Tongue (tissue), 1 donor: ENCODE measurements at regions not wholly inside any gene's neighbourhood (a gene's known extent, or its start where the extent isn't known, plus 50 kb on each side); places are given as distances from the start of the nearest gene placed in this dataset.
A peak's percentile ranks its signal among the peaks of the same experiment; 100 is the strongest.
"Not testable (repeated sequence)": the region's sequence is repeated elsewhere in the genome, so short reads cannot be mapped to it uniquely, and the experiment has no call there.

Experiments
- DNase-seq: peaks from one replicate; pipeline ENCODE4 v3.0.0-alpha.2; 2015

- no peak for DNase-seq
Measured at GRCh38 chr12:42916143-42916542, 326.6 kb upstream of the PRICKLE1 start.

DNA sequence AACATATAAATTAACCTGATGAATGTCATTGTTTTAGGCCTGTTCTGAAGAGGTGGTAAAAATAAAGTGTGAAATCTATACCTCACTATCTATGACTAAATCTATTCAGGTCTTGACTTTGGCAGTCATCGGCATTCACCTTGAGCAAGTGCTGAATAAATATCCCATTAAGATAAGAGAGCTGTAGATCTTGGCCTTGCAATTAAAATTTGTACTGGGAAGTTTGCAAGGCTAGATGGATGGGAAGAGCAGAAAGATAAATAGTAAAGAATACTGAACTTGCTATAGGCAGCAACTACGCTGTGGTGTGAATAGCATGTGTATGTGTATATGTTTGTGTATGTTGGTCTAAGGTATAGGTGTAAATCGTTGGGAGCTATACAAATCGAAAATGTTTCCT is 325.9 kb upstream of the PRICKLE1 start:
- no peak for DNase-seq

GRCh38 chr12:42912367-42912766 is 322.8 kb upstream of the PRICKLE1 start:
- DNase-seq = no peak

GRCh38 chr12:42910656-42911055 is 321.1 kb upstream of the PRICKLE1 start:
- no peak for DNase-seq

DNA sequence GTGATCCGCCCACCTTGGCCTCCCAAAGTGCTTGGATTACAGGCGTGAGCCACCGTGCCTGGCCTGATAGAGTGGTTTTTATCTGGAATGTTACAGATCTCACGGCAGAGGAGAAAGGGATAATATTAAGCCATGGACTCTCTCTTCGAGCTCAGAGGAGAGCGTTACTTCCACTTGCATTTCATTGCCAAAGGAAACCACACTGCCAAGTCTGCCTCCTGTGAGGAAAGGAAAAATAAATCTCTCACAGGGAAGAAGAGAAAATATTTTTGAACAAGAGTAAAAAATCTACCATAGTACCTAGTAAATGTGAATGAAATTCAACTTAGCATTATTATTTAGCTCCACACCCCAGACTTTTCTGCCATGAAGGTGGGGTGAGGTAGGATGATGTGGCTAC is 319.2 kb upstream of the PRICKLE1 start:
- DNase-seq = no peak

DNA sequence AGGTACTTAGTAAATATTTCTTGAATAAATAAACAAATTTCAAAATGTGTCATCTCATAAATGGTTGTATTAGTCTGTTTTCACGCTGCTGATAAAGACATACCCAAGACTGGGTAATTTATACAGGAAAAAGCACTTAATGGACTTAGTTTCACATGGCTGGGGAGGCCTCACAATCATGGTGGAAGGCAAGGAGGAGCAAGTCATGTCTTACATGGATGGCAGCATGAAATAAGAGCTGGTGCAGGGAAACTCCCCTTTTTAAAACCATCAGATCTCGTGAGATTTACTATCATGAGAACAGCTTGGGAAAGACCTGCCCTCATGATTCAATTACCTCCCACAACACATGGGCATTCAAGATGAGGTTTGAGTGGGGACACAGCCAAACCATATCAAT is 317.3 kb upstream of the PRICKLE1 start:
- DNase-seq = not testable (repeated sequence)

GRCh38 chr12:42905419-42905705 is 315.8 kb upstream of the PRICKLE1 start:
- no peak for DNase-seq

DNA sequence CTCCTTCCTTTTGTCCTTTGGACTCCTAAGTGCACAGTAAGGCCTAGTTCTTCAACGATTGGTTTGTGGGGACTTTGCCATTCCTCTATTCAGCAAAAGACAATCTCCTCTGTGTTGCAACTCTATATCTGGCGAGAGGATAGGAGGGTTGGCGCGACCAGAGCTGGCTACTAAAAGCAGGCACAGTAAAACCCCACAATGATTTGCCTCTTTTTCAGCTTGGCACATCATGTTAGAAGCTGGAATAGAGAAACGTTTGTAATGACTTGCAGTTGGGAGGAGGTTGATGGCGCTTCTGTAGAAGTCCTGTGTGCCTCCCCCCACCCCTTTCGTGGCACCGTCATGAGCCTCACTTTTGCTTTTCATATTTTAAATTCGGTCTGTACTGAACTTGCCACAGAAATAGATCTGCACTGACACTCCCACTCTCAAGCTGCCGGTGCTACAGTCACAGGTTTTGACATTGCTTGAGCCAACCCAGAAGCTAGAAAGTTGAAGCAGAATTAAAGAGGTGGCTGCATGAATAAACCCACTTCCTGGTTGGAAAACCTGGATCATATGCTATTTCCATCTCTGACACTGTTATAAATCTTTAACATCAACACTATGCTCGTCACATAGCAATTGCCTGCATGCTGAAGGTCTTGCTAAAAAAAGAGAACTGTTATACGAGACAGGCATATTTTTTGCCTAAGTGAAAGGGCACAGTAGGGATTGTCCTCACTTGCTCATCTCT is 315.3 kb upstream of the PRICKLE1 start:
- DNase-seq = peak; percentile 45

- DNase-seq = no peak
Measured at GRCh38 chr12:42903736-42904135, 314.2 kb upstream of the PRICKLE1 start.

DNA sequence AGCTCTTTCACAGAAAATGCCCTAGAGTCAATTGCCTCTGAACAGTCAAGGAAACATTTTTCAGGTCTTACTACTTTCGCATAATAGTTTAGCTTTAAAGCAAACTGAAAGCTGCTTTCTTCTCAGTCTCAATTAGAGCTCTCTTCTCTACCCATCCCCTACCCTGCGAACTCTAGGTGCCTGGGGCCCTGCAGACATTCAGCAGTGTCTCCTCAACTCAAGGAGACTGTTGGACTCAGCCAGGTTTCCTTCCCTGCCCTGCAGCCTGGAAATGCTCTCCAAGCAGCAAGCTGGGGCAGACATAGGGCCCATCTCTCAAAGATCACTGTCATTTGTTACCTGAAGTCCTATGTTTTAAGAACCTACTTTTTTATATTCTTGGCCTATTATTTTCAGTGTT is 312.5 kb upstream of the PRICKLE1 start:
- DNase-seq = no peak

DNA sequence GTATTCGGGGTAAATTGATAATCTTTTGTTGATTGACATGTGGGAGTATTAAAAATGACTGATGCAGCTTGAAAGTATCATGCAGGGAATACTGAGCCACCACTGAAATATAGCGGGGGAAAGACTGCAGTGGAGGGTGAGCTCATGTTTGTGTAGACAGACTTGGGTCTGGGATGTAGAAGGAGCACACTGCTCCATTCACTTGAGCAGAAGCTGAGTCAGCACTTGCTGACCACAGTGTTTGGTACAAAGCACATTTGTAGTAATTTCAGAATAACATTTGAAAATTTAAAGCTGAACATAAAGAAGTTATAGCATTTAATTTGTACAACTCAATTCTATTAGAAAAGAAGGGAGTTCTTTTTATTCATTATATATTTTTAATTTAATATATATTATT is 304.3 kb upstream of the PRICKLE1 start:
- DNase-seq = peak; percentile 7

DNA sequence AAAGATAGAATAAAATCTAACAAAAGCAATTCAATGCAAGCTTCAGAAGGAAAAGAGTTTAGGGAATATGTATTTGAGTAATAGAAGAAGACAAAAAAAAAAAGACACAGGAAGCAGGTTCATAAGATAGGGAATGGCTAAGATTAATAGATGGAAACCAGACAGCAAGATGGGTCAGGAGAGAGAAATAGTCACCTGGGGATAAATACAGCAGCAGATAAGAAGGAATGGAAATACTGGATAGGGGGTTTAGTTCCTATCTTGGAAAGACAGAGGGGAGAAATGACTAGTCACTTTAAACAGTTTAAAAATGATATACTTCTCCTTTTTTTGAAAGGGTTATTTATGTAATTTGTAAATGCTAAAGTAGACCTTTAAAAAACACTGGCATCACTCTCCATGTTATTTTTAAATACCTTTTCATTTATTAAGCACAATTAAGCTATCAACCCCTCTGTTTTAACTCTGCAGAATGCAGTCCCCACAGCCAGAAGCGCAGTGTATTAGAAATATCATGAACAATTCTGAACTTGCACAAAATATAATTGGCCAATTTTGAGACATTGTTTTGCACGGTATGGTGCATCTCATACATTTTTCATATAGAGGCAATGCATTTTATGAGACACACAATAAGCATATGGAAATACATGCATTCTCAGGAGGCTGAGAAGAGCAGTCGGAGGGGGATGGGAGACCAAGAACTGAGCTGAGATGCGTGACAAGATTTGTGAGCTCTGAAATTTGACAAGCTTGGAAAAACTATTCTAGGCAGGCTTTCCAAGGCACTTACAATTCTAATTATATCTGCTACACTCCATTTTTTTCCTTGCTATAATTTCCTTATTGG is 303.4 kb upstream of the PRICKLE1 start:
- DNase-seq = peak; percentile 4

DNA sequence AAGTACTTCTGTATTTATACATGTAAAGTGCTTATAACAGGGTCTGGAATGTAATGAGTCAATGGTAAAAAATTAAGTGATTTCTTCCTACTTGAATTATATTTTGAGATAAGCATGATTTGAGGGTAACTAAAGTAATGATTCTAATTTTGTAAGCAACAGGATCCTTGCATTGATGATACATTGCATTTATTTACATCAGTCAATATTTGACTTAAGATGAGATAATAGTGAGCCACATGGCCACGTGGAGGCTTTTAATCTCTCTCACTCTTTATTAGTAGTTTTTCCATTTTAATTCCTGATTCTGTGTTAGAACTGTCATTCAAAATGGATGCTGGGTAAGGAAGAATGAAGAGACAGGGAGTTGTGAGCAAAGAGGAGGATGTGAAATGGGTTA is 298.1 kb upstream of the PRICKLE1 start:
- no peak for DNase-seq

DNA sequence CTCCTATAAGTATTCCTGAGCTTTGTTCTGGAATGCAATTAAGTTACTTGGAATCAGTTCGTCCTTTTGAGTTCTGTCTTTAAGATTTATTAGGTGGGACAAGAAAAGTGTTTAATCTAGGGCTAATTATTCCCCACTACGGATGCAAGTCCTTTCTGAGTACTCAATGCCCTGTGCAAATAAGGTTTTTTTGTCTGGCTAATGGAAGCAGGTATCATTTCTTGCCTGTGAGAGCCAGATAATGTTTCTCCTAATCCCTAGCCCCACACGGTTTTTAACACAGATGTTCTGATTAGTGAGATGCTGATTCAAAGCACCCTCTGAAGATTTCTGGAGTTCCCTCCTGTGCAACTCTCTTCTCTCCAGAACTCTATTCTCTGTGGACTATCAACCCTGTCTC is 296.6 kb upstream of the PRICKLE1 start:
- DNase-seq = no peak

GRCh38 chr12:42885677-42886076 is 296.1 kb upstream of the PRICKLE1 start:
- no peak for DNase-seq

DNA sequence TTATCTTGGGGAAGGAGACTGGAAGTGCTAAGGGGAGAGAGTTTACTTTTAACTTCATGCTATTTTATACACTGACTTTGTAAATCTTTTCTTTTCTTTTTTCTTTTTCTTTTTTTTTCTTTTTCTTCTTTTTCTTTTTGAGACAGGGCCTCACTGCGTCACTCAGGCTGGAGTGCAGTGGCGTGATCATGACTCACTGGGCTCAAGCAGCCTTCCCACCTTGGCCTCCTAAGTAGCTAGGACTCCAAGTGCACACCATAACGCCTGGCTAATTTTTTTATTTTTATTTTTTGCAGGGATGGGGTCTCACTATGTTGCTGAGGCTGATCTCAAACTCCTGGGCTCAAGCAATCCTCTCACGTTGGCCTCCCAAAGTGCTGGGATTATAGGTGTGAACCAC is 294.6 kb upstream of the PRICKLE1 start:
- DNase-seq = no peak

GRCh38 chr12:42873401-42873800 is 283.9 kb upstream of the PRICKLE1 start:
- no peak for DNase-seq

DNA sequence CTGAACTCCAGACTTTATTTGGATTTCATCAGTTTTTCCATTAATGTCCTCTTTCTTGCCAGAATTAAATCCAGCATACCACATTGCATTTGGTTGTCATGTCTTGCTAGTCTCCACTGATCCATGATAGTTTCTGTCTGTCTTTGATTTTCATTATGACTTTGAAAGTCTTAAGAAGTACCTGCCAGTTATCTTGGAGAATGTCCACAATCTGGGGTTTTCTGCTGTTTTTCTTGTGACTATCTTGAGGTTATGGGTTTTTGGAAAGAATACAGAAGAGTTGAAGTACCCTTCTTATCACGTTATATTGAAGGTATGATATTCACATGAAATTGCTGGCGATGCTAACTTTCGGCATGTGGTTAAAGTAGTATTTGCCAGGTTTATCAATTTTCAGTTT is 282.3 kb upstream of the PRICKLE1 start:
- DNase-seq = no peak

- no peak for DNase-seq
Measured at GRCh38 chr12:42868291-42868690, 278.7 kb upstream of the PRICKLE1 start.

DNA sequence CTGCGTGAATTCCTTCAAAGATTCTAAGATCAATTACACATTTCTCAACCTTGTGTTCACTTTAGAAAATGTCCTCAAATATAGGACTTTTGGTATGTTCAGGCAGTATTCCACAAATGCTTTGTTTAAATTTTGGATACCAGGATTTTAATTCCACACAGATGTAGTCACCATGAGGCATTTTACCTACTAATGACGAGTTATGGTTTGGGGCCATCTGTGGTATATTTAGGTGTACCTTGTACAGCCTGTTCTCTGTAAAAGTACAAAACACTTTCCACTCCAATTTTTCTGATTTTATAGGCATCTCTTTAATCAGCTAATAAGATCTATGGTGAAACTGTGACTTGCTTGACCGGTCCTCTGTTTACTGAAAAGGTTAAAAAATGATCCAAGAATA is 275.7 kb upstream of the PRICKLE1 start:
- DNase-seq = no peak

DNA sequence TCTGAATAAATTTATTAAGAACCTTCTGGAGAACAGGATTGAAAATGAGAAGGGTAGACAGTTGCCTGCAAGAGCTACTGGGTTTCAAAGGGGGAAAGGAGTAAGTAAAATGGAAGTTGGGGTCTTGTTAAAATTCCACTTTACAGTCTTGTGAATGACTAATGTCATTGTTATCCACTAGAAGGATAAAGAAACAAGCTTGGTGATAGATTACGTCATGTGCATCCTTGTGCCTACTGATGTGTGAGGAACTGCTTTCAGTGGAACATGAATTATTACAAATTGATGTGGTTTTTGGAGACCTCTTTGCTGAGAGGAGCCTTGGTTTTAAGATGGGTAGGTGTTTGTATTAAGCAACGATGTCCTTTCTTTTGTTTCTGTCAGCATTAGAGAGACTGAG is 272.5 kb upstream of the PRICKLE1 start:
- DNase-seq = no peak

- DNase-seq = not testable (repeated sequence)
Measured at GRCh38 chr12:42860331-42860730, 270.8 kb upstream of the PRICKLE1 start.

DNA sequence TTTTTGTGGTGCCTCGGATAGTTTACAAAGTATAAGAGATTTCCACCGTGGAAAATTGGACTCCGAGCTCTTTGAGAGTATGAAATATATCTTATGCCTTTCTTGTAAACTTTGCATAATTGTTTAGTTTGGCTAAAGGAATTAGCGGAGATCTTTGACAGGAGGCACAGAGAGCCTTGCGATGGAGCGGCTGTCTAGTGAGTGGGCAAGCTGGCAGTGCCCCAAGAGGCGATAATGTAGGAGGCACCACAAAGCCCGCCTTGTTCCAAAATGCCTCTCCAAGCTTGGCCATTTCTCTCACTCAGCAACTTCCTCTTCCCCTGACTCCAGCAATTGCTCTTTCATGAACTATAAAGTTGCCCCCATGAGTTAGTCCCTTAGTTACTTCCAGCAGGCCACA is 270.1 kb upstream of the PRICKLE1 start:
- DNase-seq = peak; percentile 75

- DNase-seq = no peak
Measured at GRCh38 chr12:42857106-42857505, 267.6 kb upstream of the PRICKLE1 start.
